Stimulated activated CD4-positive, alpha-beta T cell treated with anti-CD3 and anti-CD28 coated beads, Interleukin-2, amount 100 ng/mL, for 48 hours (primary cell): ENCODE measurements at regions not wholly inside any gene's neighbourhood (a gene's known extent, or its start where the extent isn't known, plus 50 kb on each side); places are given as distances from the start of the nearest gene placed in this dataset.

Experiments
- DNase-seq, 2 donors: peaks; one replicate each; pipeline ENCODE4 v3.0.0-alpha.2; 2020

DNA sequence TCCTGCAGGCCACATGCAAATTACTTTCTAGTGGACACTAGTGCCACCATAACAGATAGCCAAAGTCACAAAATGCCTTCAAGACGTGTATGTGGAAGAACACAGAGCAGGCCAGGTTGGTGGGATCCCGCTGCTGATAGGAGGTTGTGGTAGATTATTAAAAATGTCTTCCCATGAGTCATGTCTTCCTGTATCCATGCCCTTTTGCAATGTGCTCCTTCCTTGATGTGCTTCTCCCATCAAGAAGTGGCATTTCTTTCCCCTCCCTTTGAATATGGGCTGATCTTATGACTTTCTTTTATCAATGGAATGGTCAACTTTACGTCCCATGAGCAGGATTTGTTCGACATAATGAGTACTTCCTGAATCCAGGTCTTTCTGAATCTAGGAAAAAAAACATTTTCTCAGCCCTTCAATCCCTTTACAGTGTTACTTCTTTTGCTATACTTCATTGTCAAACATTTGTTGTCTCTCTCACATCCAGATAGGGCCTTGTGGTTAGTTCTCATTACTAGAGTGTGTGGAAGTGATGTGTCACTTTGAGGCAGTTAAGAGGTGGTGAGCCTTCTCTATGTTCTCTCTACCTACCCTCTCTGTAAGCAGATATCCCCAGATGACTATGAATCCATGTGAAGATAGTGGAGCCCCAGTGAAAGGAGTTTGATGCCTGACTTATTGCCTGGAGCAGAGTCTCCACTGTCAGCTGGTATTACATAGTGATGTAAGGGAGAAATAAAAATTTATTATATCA, 519.2 kb upstream of the DIPK2B start:
- no peak for DNase-seq

DNA sequence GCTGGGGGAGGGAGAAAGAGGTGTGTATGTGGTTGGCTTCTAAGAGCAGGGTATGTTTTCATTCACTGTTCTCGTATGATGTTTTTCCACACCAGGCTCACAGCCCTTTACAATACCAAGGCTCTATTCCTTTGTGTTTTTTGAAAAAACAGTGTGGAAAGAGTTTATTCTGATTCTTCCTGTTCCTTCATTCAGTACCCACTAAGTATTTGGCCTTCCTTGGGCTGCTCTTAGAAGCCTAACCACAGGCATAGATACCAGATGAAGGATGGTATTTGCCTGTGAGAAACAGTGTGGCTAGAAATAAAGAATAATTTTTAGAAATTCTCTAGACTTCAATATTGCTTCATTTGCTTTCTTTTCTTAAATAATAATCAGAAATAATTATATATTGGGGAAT, 518.0 kb upstream of the DIPK2B start:
- DNase-seq: no peak

DNA sequence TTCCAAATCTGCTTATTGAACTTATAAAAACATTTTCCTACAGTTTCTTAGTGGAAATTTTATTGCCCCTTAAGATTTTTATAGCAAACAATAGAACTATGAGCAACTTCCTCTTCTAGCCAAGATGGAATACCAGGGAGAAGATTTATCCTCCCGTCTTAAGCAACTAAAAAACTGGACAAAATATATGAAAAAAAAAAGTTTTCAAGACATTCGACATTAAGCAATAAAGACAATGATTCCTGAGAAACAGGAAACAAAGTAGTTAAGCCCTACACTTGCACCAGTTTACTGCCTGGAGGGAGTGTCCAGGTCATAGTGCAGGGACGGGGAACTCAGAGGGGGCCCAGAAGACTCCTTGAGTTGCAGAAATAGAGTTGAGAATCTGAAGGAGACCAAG, 516.1 kb upstream of the DIPK2B start:
- DNase-seq: no peak

DNA sequence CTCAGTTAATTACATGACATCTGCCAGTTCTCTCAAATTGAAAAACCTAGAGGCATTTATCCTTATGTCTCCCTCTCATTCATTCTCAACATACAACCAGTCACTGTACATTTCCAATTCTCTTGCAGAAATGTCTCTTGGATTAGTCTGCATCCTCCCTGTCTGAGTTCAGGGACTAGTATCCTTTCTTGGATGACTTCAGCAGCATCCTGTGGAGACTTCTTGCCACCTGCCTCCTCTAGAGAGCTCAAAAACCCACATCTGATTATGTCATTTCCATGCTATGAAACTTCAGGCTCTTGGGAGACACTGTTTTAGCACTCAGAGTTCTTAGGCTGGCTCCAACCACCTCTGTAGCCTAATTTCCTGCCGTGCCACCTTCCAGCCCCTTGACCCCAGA, 515.1 kb upstream of the DIPK2B start:
- no peak for DNase-seq

DNA sequence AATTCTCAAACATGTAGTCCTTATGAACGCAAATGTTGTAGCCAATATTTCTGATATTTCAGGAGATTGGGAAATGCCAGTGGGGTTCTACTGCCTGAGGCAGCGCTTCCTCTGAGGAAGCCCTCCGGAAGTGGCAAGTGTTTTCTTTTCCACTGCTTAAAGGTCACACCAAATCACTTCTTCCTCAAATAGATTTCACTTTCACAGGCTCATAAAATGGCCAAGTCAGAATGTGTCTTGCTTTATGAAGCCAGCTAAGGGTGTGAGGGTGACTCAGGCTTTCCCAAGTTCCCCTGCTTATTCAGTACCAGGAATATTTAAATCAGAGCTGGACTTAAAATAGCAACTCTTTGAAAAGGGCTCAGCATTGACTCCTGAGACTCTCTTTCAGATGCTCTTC, 514.2 kb upstream of the DIPK2B start:
- no peak for DNase-seq

DNA sequence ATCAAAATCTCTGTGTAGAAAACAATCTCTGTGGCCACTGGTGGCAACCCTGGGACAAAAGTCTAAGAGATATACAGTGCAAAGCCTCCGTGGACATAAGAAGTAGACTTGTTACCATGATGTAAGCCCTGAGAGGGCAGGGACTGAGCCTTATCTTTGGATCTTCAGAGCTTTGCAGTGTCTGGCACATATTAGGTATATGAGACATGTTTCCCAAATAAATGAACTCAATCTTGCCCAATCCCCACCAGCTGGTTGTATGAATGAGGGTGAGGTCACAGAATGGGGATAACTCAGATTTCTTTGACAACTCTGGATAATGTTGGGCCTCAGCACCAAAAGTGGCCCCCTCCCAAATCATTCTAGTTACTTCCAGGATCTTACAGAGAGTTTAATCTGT, 511.4 kb upstream of the DIPK2B start:
- DNase-seq: no peak

DNA sequence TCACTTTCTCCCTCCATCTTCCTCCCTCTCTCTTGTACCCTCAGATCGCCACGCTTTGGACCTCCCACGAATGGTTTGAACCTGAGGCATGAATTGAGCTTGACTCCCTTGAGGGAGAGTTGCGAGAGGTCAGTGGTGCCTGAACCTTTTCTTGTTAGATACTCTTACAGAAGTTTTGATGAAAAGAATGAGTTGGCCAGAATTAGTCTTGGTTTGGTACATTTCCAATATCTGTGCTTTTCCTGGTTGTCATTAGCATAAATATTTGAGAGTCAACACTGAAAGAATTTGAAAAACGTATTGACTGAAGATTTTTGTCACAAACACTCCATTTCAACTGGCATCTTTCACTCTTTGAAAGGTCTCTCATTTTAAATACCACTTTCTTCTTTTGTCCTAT, 510.6 kb upstream of the DIPK2B start:
- DNase-seq: no peak

DNA sequence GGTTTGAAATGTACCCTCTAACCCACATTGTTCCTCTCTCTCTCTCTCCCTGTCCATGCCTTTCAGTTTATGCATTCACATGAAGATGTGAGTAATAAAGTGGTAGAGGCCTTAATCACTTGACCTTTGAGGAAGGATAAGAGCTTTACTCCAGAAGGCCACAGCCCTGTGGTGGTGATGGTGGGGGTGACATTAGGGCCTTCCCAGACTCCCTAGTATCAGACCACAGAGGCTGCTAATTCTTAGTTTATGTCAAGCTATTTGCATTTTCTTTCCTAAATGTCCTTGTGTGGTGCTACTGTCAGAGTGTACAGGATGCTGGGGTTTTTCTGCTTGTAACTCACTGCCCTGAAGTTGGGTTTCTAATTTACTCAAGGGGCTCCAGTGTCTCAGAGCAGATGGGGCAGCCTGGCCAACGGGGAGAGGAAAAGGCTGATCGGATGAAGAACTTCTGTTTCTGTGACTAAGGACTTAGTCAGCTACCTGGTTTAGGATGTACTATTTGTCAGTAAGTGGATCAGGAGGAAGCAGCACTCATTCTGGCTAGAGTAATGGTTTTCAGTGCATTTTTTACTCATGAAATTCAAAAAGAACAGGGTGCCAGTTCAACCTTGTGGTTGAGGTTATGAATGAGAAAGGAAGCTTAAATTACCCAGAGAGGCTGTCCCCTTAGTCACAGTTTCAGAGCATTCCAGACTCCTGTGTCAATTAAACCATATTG, 509.6 kb upstream of the DIPK2B start:
- DNase-seq: peak; percentile 22 to 35

DNA sequence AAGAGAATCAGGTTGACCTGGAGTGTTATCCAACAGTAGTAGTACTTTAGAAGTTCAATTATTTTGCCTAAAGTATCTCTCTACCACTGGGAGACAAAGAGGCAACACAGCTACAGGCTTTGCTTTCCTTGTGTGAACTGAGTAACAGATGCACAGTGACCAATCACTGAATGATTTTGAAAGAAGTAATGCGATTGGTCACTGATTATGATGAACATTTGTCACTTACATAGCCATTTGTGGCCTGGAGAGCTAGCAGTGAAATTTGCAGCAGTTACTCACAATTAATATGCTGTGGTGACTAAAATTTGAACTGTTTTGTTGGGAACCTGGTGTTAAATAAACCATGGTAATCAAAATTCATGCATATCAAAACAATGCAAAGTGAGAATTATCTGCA, 508.7 kb upstream of the DIPK2B start:
- no peak for DNase-seq

DNA sequence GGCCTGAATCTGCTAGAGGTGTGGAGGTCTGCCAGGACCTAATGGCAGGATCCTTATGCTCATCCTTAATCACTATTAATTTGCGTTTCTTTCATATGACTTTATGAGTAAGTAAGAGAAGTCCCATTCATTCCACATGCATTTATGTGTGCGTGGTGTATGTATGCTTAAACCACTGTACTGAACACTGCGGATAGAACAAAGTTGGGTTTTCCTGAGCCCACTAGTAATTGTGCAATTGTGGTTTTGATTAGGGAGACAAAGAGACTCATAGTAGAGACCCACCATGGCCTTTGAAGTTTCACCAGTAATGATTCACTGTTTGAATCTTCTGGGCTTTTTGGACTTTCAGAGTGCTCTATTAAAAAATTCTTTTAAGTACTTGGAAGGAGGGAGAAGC, 498.5 kb upstream of the DIPK2B start:
- DNase-seq: no peak

DNA sequence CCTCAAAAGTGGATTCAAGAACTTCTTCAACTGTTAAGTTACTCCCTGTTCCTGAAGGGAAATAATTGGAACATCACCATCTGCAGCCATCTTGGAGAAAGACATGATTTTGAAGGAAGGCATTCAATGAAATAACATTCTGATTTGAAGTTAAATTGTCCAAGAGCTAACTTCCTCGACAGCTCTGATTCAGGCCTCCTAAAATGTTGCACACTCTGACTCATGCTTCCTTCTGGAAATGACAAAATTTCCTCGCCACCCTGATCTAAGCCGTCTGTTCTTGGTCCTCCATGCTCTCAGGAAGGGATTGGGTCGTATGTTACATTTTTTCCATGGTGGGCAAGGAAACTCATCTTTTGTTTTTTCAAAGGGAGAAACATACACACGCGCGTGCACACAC, 496.9 kb upstream of the DIPK2B start:
- no peak for DNase-seq

DNA sequence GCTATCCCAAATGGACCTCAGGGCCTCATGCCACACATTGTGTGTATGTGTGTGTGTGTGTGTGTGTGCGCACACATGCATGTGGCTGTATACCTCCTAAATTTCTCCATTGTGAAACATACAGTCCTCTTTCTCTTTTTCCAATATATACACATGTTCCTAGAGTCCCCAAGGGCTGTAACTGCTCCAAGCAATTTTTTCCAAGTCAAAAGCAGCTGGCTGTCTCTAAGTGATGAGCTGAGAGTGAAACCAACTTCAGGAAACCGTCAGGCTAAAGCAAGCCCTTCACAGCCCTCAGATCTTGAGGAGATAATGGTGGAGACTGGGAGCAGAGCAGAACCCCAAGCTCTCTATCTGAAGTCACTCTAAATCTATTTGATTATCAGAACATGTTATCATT, 496.1 kb upstream of the DIPK2B start:
- DNase-seq: no peak

DNA sequence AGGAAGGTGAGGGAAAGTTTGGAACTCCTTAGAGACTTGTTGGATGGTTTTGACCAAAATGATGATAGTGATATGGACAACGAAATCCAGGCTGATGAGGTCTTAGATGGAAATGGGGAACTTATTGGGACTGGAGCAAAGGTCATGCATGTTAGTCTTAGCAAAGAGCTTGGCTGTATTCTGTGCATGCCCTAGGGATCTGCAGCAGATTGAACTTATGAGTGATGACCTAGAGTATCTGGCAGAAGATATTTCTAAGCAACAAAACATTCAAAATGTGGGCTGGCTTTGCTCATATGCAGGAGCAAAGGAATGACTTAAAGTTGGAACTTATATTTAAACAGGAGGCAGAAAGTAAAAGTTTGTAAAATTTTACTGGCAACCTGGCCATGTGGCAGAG, 489.3 kb upstream of the DIPK2B start:
- no peak for DNase-seq

DNA sequence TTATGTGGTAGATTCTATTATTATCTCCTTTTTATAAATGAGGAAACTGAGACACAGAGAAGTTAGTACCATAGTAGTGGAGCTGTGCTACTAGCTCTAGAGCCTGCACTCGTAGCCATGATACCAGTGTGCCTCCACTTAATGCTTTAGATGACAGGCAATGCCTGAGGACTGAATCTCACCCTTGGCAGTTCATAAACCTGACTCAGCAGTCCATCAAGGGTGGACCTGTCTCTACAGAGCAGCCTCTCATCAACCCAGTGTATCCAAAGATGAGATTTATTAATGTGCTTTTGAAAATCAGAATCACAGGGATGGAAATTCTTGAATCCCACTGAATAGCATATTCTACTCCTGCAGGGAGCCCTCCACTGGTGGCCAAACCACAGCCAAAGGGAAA, 483.2 kb upstream of the DIPK2B start:
- no peak for DNase-seq

DNA sequence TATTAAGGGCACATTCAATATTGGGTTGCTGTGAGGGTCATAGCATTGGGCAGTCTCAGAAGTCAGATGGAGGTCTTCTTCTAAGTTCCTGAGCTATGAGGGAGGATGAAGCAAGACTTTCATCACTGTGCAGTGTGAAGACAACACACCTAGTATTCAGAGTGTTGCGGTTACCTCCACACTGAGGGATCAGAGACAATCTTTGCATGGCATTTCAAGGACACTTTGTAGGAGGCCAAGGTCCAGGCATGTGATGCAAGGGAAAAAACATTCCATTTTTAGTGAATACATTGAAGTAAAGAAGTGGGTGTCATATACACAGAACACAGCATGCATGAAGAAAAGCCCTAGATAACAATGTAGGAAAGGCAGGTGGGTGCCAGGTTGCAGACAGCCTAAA, 481.2 kb upstream of the DIPK2B start:
- no peak for DNase-seq

DNA sequence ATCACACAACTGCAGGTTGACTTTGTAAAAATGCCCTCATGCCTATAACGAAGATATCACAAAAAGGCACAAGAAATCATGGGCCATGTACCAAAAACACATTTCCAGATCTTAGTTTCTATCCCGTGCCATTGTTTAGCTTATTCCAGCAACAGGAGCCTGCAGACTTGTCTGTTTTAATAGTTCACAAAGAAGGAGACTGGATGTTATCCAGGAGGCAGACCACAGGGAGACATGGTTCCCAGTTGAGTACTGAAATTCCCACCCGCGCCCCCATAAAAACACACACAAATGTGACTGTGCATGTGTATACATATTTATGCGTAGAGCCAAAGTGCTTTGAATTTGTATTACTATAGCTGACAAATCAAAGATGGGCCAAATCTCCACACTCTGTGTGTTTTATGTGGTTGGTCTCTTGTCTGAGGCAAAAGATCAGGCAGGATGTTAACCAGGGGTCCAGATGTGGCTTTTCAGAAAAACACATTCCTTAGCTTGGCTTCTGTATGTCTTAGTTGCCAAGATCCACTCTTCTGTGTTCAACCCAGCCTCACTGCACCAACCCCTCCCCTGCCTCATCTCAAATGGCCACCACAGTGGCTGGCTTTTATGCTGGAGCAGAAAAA, 469.2 kb upstream of the DIPK2B start:
- DNase-seq: no peak

DNA sequence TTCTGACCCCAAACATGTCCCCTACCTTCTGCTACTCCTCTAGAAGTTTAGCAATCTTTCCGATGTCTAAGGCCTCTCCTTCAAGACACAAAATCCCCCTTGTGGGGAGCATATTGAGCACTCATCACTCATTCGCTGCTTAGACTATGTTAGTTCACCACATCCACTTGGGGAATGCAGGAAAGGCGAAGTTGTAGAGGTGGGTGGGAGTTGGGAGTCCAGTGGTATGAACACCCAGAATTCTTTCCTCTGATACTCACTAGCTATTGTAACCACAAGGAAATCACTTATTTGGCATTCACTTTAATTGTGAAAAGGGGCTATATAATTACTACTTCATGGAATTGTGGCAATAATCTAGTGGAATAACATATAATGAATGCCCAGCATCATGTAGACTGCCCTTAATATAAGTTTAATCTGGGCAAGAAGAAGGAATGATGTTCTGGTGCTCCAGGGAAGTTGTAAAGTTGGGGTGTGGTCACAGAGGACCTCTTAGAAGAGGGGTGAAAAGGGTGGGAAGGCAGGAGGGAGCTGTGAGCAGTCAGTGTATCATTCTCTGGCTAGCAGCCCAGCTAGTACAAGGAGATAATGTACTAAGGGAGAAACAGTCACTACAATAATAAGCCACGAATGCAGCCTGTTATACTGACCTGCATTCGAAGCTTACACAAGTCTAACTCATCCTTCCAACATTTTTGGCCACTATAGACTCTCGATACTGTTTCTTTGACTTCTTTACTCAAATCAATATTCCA, 468.2 kb upstream of the DIPK2B start:
- DNase-seq: no peak

DNA sequence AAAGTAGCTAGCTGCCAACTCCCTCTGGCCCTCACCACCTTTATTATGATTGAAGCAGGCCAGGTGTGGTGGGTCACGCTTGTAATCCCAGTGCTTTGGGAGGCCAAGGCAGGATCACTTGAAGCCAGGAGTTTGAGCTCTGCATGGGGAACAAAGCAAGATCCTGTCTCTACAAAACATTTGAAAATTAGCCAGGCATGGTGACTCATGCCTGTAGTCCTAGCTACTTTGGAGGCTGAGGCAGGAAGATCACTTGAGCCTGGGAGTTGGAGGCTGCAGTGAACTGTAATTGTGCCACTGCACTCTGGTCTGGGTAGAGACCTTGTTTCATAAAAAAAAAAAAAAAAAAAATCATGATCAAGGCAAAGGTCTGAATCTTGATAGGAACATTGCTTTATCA, 467.0 kb upstream of the DIPK2B start:
- DNase-seq: no peak

DNA sequence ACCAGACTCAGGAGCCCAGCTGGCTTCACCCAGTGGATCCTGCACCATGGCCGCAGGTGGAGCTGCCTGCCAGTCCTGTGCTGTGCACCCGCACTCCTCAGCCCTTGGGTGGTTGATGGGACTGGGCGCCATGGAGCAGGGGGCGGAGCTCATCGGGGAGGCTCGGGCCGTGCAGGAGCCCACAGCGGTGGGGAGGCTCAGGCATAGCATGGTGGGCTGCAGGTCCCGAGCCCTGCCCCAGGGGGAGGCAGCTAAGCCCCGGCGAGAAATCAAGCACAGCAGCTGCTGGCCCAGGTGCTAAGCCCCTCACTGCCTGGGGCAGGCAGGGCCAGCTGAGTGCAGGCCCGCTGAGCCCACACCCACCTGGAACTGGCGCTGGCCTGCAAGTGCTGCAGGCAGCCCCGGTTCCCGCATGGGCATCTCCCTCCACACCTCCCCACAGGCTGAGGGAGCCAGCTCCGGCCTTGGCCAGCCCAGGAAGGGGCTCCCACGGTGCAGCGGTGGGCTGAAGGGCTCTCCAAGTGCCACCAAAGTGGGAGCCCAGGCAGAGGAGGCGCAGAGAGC, 464.1 kb upstream of the DIPK2B start:
- DNase-seq: no peak

DNA sequence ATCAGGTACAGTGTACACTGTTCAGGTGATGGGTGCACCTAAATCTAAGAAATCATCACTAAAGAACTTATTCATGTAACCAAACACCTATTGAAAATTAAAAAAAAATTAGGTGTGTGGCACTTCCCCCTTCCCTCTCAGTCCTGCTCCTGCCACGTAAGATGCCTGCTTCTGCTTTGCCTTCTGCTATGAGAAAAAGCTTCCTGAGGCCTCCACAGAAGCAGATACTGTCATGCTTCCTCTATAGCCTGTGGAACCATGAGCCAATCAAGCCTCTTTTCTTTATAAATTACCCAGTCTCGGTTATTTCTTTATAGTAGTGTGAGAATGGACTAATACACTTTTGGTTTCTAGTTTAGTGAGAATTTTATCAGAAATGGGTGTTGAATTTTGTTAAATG, 459.8 kb upstream of the DIPK2B start:
- no peak for DNase-seq

DNA sequence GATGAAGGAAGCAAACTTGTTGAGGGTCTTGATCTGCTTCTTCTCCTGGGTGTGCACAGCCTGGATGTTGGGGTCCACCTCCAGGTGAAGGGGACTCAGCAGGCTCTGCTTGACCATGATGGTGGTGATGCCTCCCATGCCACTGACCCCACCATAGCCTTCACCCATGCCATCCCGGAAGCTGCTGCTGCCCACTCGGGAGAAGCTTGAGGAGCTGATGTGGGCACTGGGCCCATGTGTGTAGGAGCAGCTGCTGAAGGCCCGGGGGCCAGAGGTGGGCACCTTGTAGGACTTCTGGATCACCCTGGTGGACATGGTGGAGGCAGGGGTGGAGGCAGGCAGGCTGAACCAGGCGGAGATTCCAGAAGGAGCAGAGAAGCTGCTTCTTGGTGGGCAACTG, 432.7 kb upstream of the DIPK2B start:
- DNase-seq: no peak

DNA sequence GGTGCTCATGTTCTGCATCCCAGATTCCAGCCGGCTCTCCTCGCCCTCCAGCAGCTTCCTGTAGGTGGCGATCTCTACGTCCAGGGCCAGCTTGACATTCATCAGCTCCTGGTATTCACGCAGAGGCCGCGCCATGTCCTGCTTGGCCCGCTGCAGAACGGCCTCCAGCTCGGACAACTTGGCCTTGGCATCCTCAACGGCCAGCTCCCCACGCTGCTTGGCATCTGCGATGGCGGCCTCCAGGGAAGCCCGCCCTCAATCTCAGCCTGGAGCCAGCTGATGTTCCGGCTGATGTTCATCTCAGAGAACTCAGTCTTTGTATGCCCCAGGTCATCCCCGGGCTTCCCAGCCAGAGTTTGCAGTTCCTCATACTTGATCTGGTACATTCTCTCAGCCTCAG, 431.8 kb upstream of the DIPK2B start:
- DNase-seq: no peak

DNA sequence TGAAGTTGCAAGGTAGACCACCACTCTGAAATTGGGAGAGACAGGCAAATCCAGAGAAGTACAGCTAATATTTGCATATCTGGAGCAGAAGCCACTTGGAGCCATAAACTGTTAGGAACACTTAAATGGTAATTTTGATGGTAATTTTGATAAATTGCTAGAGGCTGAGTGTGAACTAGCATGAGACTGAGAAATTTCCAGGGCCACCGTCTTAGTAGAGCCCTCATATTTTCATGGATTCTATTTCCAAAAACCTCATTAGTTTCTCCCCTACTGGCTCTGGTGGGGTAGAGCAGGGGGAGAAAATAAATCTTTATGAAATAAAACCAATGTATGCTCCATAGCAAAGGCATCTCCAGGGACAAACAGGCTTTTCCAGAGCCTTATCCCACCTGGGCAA, 429.4 kb upstream of the DIPK2B start:
- DNase-seq: no peak
